ENCODE measurements at regions not wholly inside any gene's neighbourhood (a gene's known extent, or its start where the extent isn't known, plus 50 kb on each side); places are given as distances from the start of the nearest gene placed in this dataset.

- no peak for FAIRE-seq
- Histone ChIP-seq H3K9me1 (ENCODE audit: control insufficient read depth, insufficient read depth, low read length) (no peaks in the 10 kb centered on the region), H3K4me3 (no peak overlapping the region), H3K9me3 (replicated peaks; ENCODE audit: control insufficient read depth, insufficient read depth, low read depth, low read length) (no peaks in the 10 kb centered on the region), H3K36me3 (ENCODE audit: control insufficient read depth, insufficient read depth, low read length) (no peaks in the 10 kb centered on the region), H3K79me2 (ENCODE audit: control insufficient read depth, insufficient read depth, low read length) (no peaks in the 10 kb centered on the region), H2AFZ (ENCODE audit: low read depth, low read length) (no peak overlapping the region), H3K27ac (ENCODE audit: extremely low read depth, low read depth, low read length) (no peak overlapping the region), H3K4me1 (replicated peaks in 1 of 2; ENCODE audit: control insufficient read depth in 2 of 2, insufficient read depth in 2 of 2, low read length in 2 of 2) (no peaks in the 10 kb centered on the region), H4K20me1 (replicated peaks; ENCODE audit: control insufficient read depth, insufficient read depth, low read length) (no peaks in the 10 kb centered on the region), H3K9ac (ENCODE audit: insufficient read depth in 1 of 2, low read depth in 2 of 2, low read length in 2 of 2) (no peak overlapping the region), H3K27me3 (ENCODE audit: control insufficient read depth in 2 of 2, insufficient read depth in 2 of 2, low read length in 2 of 2) (peaks cover 7 to 11% of the 10 kb centered on the region in 2 experiments; a peak in 2 of 5 replicates), H3K4me2 (ENCODE audit: insufficient read depth, low read length) (no peak overlapping the region)
- BruUV-seq (replicated peaks), result no TSS peak
- DNase-seq (ENCODE audit: extremely low read depth in 1 of 4, low spot score in 3 of 4), result no peak
- in situ Hi-C loops (cut with MboI), result no loop called here
- ChIA-PET CTCF (ENCODE audit: low intra/inter-chr PET ratio) (no interaction called here), POLR2A (no interaction called here)
- no peak for TF ChIP-seq ZZZ3 (IDR thresholded peaks at IDR 0.05)
- TF ChIP-seq SMC3 (conservative IDR thresholded peaks at IDR 0.05; ENCODE audit: insufficient read depth, low read depth, low read length), result no peak
- no peak for TF ChIP-seq CAMTA2 (CRISPR knock-in tag; conservative IDR thresholded peaks at IDR 0.05)
- no peak for TF ChIP-seq CCAR2 (IDR thresholded peaks at IDR 0.05; ENCODE audit: low read depth, low read length)
- no peak for TF ChIP-seq MAFK (IDR thresholded peaks at IDR 0.05; ENCODE audit: low read length)
- TF ChIP-seq, protein P1, sequence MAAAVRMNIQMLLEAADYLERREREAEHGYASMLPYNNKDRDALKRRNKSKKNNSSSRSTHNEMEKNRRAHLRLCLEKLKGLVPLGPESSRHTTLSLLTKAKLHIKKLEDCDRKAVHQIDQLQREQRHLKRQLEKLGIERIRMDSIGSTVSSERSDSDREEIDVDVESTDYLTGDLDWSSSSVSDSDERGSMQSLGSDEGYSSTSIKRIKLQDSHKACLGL (CRISPR knock-in tag; IDR thresholded peaks at IDR 0.05; ENCODE audit: borderline replicate concordance, poor library complexity, severe bottlenecking), result no peak
- no peak for TF ChIP-seq PURB (CRISPR knock-in tag; IDR thresholded peaks at IDR 0.05; ENCODE audit: low read depth)
- no peak for TF ChIP-seq NFE2 (IDR thresholded peaks at IDR 0.05; ENCODE audit: low read depth)
- TF ChIP-seq POLR3G (IDR thresholded peaks at IDR 0.05; ENCODE audit: extremely low read depth, insufficient read length, insufficient replicate concordance), result no peak
- TF ChIP-seq, protein P2, sequence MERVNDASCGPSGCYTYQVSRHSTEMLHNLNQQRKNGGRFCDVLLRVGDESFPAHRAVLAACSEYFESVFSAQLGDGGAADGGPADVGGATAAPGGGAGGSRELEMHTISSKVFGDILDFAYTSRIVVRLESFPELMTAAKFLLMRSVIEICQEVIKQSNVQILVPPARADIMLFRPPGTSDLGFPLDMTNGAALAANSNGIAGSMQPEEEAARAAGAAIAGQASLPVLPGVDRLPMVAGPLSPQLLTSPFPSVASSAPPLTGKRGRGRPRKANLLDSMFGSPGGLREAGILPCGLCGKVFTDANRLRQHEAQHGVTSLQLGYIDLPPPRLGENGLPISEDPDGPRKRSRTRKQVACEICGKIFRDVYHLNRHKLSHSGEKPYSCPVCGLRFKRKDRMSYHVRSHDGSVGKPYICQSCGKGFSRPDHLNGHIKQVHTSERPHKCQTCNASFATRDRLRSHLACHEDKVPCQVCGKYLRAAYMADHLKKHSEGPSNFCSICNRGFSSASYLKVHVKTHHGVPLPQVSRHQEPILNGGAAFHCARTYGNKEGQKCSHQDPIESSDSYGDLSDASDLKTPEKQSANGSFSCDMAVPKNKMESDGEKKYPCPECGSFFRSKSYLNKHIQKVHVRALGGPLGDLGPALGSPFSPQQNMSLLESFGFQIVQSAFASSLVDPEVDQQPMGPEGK (CRISPR knock-in tag; IDR thresholded peaks at IDR 0.05; ENCODE audit: borderline replicate concordance), result no peak
- no peak for TF ChIP-seq SLC30A9 (CRISPR knock-in tag; IDR thresholded peaks at IDR 0.05)
- no peak for TF ChIP-seq ZNF263 (CRISPR knock-in tag; IDR thresholded peaks at IDR 0.05; ENCODE audit: borderline replicate concordance)
- TF ChIP-seq MCM7 (IDR thresholded peaks at IDR 0.05), result no peak
- no peak for TF ChIP-seq ZNF785 (CRISPR knock-in tag; IDR thresholded peaks at IDR 0.05)
- TF ChIP-seq CBX1 (IDR thresholded peaks at IDR 0.05; ENCODE audit: low read depth), result no peak
- TF ChIP-seq, protein P3, sequence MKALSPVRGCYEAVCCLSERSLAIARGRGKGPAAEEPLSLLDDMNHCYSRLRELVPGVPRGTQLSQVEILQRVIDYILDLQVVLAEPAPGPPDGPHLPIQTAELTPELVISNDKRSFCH (CRISPR knock-in tag; IDR thresholded peaks at IDR 0.05), result no peak
- TF ChIP-seq, protein P3 (tag; IDR thresholded peaks at IDR 0.05), result no peak
- TF ChIP-seq, protein P4, sequence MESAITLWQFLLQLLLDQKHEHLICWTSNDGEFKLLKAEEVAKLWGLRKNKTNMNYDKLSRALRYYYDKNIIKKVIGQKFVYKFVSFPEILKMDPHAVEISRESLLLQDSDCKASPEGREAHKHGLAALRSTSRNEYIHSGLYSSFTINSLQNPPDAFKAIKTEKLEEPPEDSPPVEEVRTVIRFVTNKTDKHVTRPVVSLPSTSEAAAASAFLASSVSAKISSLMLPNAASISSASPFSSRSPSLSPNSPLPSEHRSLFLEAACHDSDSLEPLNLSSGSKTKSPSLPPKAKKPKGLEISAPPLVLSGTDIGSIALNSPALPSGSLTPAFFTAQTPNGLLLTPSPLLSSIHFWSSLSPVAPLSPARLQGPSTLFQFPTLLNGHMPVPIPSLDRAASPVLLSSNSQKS (CRISPR knock-in tag; IDR thresholded peaks at IDR 0.05), result no peak
- no peak for TF ChIP-seq ZNF121 (CRISPR knock-in tag; conservative IDR thresholded peaks at IDR 0.05)
- no peak for TF ChIP-seq RNF2 (IDR thresholded peaks at IDR 0.05)
- no peak for TF ChIP-seq PCBP2 (IDR thresholded peaks at IDR 0.05; ENCODE audit: low read depth, low read length, poor library complexity, severe bottlenecking)
- WGBS (ENCODE audit: insufficient coverage, low coverage, missing lambda C conversion rate), result 23% methylated on average over 3 of the region's 3 CpGs
- no peak for ATAC-seq
- intact Hi-C loops (cut with micrococcal nuclease), result no loop called here
Observed at GRCh38 chr5:142516732-142517131, 169.2 kb downstream of the FGF1 start.

Data from K562 (cell line).